Keratinocyte (primary cell): ENCODE measurements at regions not wholly inside any gene's neighbourhood (a gene's known extent, or its start where the extent isn't known, plus 50 kb on each side); places are given as distances from the start of the nearest gene placed in this dataset.

Experiments
- DNase-seq: peaks from one replicate; pipeline ENCODE4 v3.0.0-alpha.2; 2011; ENCODE audit warnings: low read depth, missing footprints, low spot score
- FAIRE-seq: peaks from 2 replicates; lab custom pipeline; 2011; peaks lifted over from hg19 to GRCh38; lab: Jason Lieb, UNC
- H2AFZ ChIP-seq: 2 replicates; pipeline ENCODE4 v1.6.0; 2012; ENCODE audit warnings: low read length, control low read depth, inconsistent platforms; ENCODE audit not compliant: control insufficient read depth
- H3K27ac ChIP-seq: 2 replicates; pipeline ENCODE4 v1.5.1; 2011; ENCODE audit warnings: low read length; ENCODE audit not compliant: control insufficient read depth, insufficient read depth
- H3K27me3 ChIP-seq: 3 replicates; pipeline ENCODE4 v1.6.0; 2011; ENCODE audit warnings: low read length; ENCODE audit not compliant: control insufficient read depth, insufficient read depth; ENCODE audit errors: extremely low read depth
- H3K36me3 ChIP-seq, 2 experiments: 2 replicates in 1 of 2; 3 replicates in 1 of 2; pipeline ENCODE4 v1.5.1; 2011; ENCODE audit warnings: low read length in 2 of 2, mild to moderate bottlenecking in 1 of 2; ENCODE audit not compliant: control insufficient read depth in 2 of 2, insufficient read depth in 2 of 2; ENCODE audit errors: extremely low read depth in 1 of 2
- H3K4me1 ChIP-seq: 3 replicates; pipeline ENCODE4 v1.5.1; 2011; ENCODE audit warnings: low read length; ENCODE audit not compliant: control insufficient read depth, insufficient read depth; ENCODE audit errors: extremely low read depth
- H3K4me2 ChIP-seq: 3 replicates; pipeline ENCODE4 v1.6.0; 2011; ENCODE audit warnings: low read depth, low read length; ENCODE audit not compliant: control insufficient read depth, insufficient read depth; ENCODE audit errors: extremely low read depth
- H3K4me3 ChIP-seq, 3 experiments: fragments of 200-600 bp in 1 of 3; sonication (generic) in 1 of 3; 2 replicates in 2 of 3; 3 replicates in 1 of 3; pipeline ENCODE4 v1.5.1; 2011 to 2016; ENCODE audit warnings: low read length in 3 of 3, mild to moderate bottlenecking in 3 of 3, control low read depth in 2 of 3, inconsistent platforms in 1 of 3, low read depth in 1 of 3, mixed read lengths in 1 of 3, mixed run types in 1 of 3, moderate library complexity in 1 of 3; ENCODE audit not compliant: control insufficient read depth in 2 of 3, insufficient read depth in 2 of 3; ENCODE audit errors: extremely low read depth in 1 of 3
- H3K79me2 ChIP-seq: 2 replicates; pipeline ENCODE4 v1.6.0; 2012; ENCODE audit warnings: low read length; ENCODE audit not compliant: control insufficient read depth, insufficient read depth
- H3K9ac ChIP-seq: 3 replicates; pipeline ENCODE4 v1.6.0; 2011; ENCODE audit warnings: low read length; ENCODE audit not compliant: control insufficient read depth, insufficient read depth; ENCODE audit errors: extremely low read depth
- H3K9me1 ChIP-seq: 3 replicates; pipeline ENCODE4 v1.6.0; 2011; ENCODE audit warnings: low read length; ENCODE audit not compliant: control insufficient read depth, insufficient read depth; ENCODE audit errors: extremely low read depth
- H3K9me3 ChIP-seq: 2 replicates; pipeline ENCODE4 v1.5.1; 2012; ENCODE audit warnings: low read depth, low read length; ENCODE audit not compliant: control insufficient read depth
- H4K20me1 ChIP-seq: 3 replicates; pipeline ENCODE4 v1.6.0; 2011; ENCODE audit warnings: low read length; ENCODE audit not compliant: control insufficient read depth, insufficient read depth; ENCODE audit errors: extremely low read depth
- CTCF ChIP-seq, 3 experiments: IDR thresholded peaks in 1 of 3; conservative IDR thresholded peaks in 1 of 3; optimal IDR thresholded peaks in 1 of 3; 2 replicates in 2 of 3; 3 replicates in 1 of 3; pipeline versions ENCODE3 to v1.5.1; 2011; ENCODE audit warnings: low read length in 3 of 3, mild to moderate bottlenecking in 3 of 3, moderate library complexity in 2 of 3, control low read depth in 1 of 3, inconsistent platforms in 1 of 3; ENCODE audit not compliant: insufficient read depth in 2 of 3; ENCODE audit errors: extremely low read depth in 1 of 3
- EZH2 ChIP-seq: IDR thresholded peaks from one replicate; pipeline ENCODE4 v1.6.1; 2012; ENCODE audit warnings: inconsistent platforms, mild to moderate bottlenecking, low read length, moderate library complexity
- dilution Hi-C: fragments of 300-500 bp; cut with MboI; formaldehyde crosslinking; loops from one replicate; pipeline ENCODE4 v1.7.0; 2020; ENCODE audit warnings: low sequenced_read_pairs; ENCODE audit not compliant: extremely low pct_ligation_motif_present

GRCh38 chr17:34527908-34528470, 51.4 kb upstream of the TMEM132E start:
- peaks cover under 1% of the 10 kb centered on the region for H3K27me3 ChIP-seq
- H3K4me2 ChIP-seq: no peak overlapping the region
- H3K79me2 ChIP-seq: no peaks in the 10 kb centered on the region
- FAIRE-seq (no peak), DNase-seq (no peak)
- no peaks in the 10 kb centered on the region for H3K4me1 ChIP-seq
- no peaks in the 10 kb centered on the region for H3K9me3 ChIP-seq
- no peaks in the 10 kb centered on the region for H4K20me1 ChIP-seq
- H3K36me3 ChIP-seq: no peaks in the 10 kb centered on the region
- no peak overlapping the region for H2AFZ ChIP-seq
- no peaks in the 10 kb centered on the region for H3K9me1 ChIP-seq
- no peak overlapping the region for H3K9ac ChIP-seq
- no peak overlapping the region for H3K4me3 ChIP-seq
- TF ChIP-seq EZH2 (no peak), CTCF (optimal IDR thresholded peaks at IDR 0.05 in 1 of 3, IDR thresholded peaks at IDR 0.05 in 1 of 3, conservative IDR thresholded peaks at IDR 0.05 in 1 of 3; ENCODE audit: extremely low read depth in 1 of 3, insufficient read depth in 2 of 3, low read length in 3 of 3) (peak in 2 of 3 experiments; percentile 31 to 39)
- dilution Hi-C loops: no loop called here
- H3K27ac ChIP-seq: no peak overlapping the region

- Histone ChIP-seq H3K79me2 (no peaks in the 10 kb centered on the region), H3K27ac (no peak overlapping the region), H3K9ac (no peak overlapping the region), H3K27me3 (no peaks in the 10 kb centered on the region), H3K36me3 (no peaks in the 10 kb centered on the region), H3K4me1 (no peaks in the 10 kb centered on the region), H3K9me3 (no peaks in the 10 kb centered on the region), H3K9me1 (no peaks in the 10 kb centered on the region), H3K4me2 (no peak overlapping the region), H4K20me1 (no peaks in the 10 kb centered on the region), H3K4me3 (no peak overlapping the region), H2AFZ (no peak overlapping the region)
- no peak for FAIRE-seq
- DNase-seq: no peak
- TF ChIP-seq EZH2: no peak
- dilution Hi-C loops: no loop called here
Observed at GRCh38 chr17:34527136-34527907, 52.1 kb upstream of the TMEM132E start.
